Endothelial cell of umbilical vein (primary cell): ENCODE measurements at regions not wholly inside any gene's neighbourhood (a gene's known extent, or its start where the extent isn't known, plus 50 kb on each side); places are given as distances from the start of the nearest gene placed in this dataset.

Experiments used
- BruUV-seq: library from RNA; stranded (reverse); fragments of 400-500 nt; replicated peaks from 2 replicates; lab custom pipeline; 2021; lab: Mats Ljungman, UMichigan
- CTCF ChIA-PET: fragments of 300-600, 350-600 bp; sonication (Branson Sonifier 250); formaldehyde crosslinking; loops from one replicate; lab custom pipeline; 2021; ENCODE audit warnings: antibody characterized with exemption, inconsistent platforms; lab: Charles Lee
- POLR2A ChIA-PET: fragments of 300-600, 350-600 bp; sonication (Branson Sonifier 250); formaldehyde crosslinking; loops from one replicate; lab custom pipeline; 2021; ENCODE audit warnings: antibody characterized with exemption, inconsistent platforms; lab: Charles Lee
- DNase-seq: peaks from one replicate; pipeline ENCODE4 v3.0.0-alpha.2; 2011; ENCODE audit warnings: low read depth, low spot score
- FAIRE-seq: peaks from 2 replicates; lab custom pipeline; 2011; peaks lifted over from hg19 to GRCh38; lab: Jason Lieb, UNC
- H2AFZ ChIP-seq: 2 replicates; pipeline ENCODE4 v1.6.0; 2012; ENCODE audit warnings: low read depth, low read length, control low read depth, inconsistent platforms
- H3K27ac ChIP-seq: 2 replicates; pipeline ENCODE4 v1.5.1; 2011; ENCODE audit warnings: low read depth, mild to moderate bottlenecking, control low read depth, low read length, moderate library complexity; ENCODE audit not compliant: insufficient read depth
- H3K27me3 ChIP-seq, 2 experiments: 2 replicates each; pipeline versions ENCODE4 v1.6.0 to v1.6.1; 2011; ENCODE audit warnings: low read length in 2 of 2, mixed read lengths in 1 of 2; ENCODE audit not compliant: control insufficient read depth in 2 of 2, insufficient read depth in 2 of 2
- H3K36me3 ChIP-seq, 2 experiments: 2 replicates in 1 of 2; 3 replicates in 1 of 2; pipeline ENCODE4 v1.5.1; 2011; ENCODE audit warnings: low read length in 2 of 2, mild to moderate bottlenecking in 1 of 2, moderate library complexity in 1 of 2; ENCODE audit not compliant: control insufficient read depth in 2 of 2, insufficient read depth in 2 of 2; ENCODE audit errors: extremely low read depth in 1 of 2
- H3K4me1 ChIP-seq: 3 replicates; pipeline ENCODE4 v1.5.1; 2011; ENCODE audit warnings: mild to moderate bottlenecking, low read length; ENCODE audit not compliant: control insufficient read depth, insufficient read depth; ENCODE audit errors: extremely low read depth
- H3K4me2 ChIP-seq: 2 replicates; pipeline ENCODE4 v1.6.1; 2011; ENCODE audit warnings: low read length, control low read depth, mixed read lengths; ENCODE audit not compliant: insufficient read depth
- H3K4me3 ChIP-seq, 3 experiments: fragments of 200-600 bp in 1 of 3; sonication (generic), shearing (Covaris generic) in 1 of 3; replicated peaks in 1 of 3; 2 replicates each; pipeline ENCODE4 v1.5.1; 2011 to 2016; ENCODE audit warnings: control low read depth in 3 of 3, low read length in 3 of 3, mild to moderate bottlenecking in 2 of 3, inconsistent platforms in 1 of 3, low read depth in 1 of 3, moderate library complexity in 1 of 3; ENCODE audit not compliant: insufficient read depth in 1 of 3
- H3K79me2 ChIP-seq: 2 replicates; pipeline ENCODE4 v1.6.0; 2012; ENCODE audit warnings: low read length, inconsistent platforms; ENCODE audit not compliant: control insufficient read depth, insufficient read depth
- H3K9ac ChIP-seq: replicated peaks from 2 replicates; pipeline ENCODE3; 2011; ENCODE audit warnings: low read length, control low read depth; ENCODE audit not compliant: insufficient read depth; ENCODE audit errors: extremely low read depth
- H3K9me1 ChIP-seq: replicated peaks from 3 replicates; pipeline ENCODE4 v1.6.0; 2011; ENCODE audit warnings: mild to moderate bottlenecking, low read length; ENCODE audit not compliant: control insufficient read depth, insufficient read depth; ENCODE audit errors: extremely low read depth
- H3K9me3 ChIP-seq: replicated peaks from 2 replicates; pipeline ENCODE4 v1.5.1; 2012; ENCODE audit warnings: low read length, inconsistent platforms; ENCODE audit not compliant: control insufficient read depth, insufficient read depth
- H4K20me1 ChIP-seq: replicated peaks from 2 replicates; pipeline ENCODE3; 2011; ENCODE audit warnings: mild to moderate bottlenecking, low read length; ENCODE audit not compliant: control insufficient read depth, insufficient read depth; ENCODE audit errors: extremely low read depth
- EZH2 ChIP-seq: IDR thresholded peaks from 2 replicates; pipeline ENCODE4 v1.6.1; 2012; ENCODE audit warnings: borderline replicate concordance, low read depth, mild to moderate bottlenecking, moderate library complexity, low read length, inconsistent platforms; ENCODE audit not compliant: severe bottlenecking
- FOS ChIP-seq: IDR thresholded peaks from 2 replicates; pipeline ENCODE4 v1.6.1; 2011; ENCODE audit warnings: mild to moderate bottlenecking, low read length, moderate library complexity, borderline replicate concordance; ENCODE audit not compliant: insufficient read depth
- JUN ChIP-seq: IDR thresholded peaks from 2 replicates; pipeline ENCODE4 v1.6.1; 2011; ENCODE audit warnings: borderline replicate concordance, low read depth; ENCODE audit not compliant: insufficient read length, insufficient read depth
- POLR2A ChIP-seq: IDR thresholded peaks from 2 replicates; pipeline ENCODE4 v1.6.1; 2012; ENCODE audit warnings: low read depth, mild to moderate bottlenecking, control low read depth, low read length
- dilution Hi-C: fragments of 300-500 bp; cut with MboI; formaldehyde crosslinking; loops from one replicate; pipeline ENCODE4 v1.15.0; 2019; ENCODE audit warnings: low sequenced_read_pairs; ENCODE audit not compliant: extremely low pct_ligation_motif_present
- intact Hi-C: fragments of 100-400 bp; cut with micrococcal nuclease; formaldehyde crosslinking; loops from one replicate; pipeline ENCODE4 v1.10.0; 2022
- TF ChIP-seq, protein P1 (sequence below), 2 donors: IDR thresholded peaks; 1 replicate in 1 of 2; 2 replicates in 1 of 2; pipeline ENCODE4 v1.5.1; 2011; ENCODE audit warnings: low read length in 2 of 2, mild to moderate bottlenecking in 2 of 2, moderate library complexity in 2 of 2, control low read depth in 1 of 2, inconsistent platforms in 1 of 2, low read depth in 1 of 2; ENCODE audit not compliant: insufficient read depth in 1 of 2; ENCODE audit errors: extremely low read depth in 1 of 2

DNA sequence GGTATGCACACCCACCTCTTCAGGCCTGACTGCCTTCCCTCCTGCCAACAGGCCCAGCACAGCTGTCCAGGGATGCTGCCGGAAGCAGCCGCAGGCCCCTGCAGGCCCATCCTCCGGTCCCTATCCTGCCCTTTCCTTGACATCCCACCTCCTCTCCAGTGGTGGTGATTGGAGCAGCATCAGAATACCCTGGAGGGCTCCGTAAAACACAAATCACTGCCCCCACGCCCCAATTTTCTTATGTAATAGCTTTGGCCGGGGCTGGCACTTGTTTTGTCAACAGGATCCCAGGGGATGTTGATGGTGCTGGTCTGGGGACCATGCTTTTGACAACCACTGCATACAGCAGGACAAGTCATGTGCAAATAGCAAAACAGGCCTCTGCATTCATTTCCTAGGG, 274.5 kb downstream of the GADD45G start:
- H3K79me2 ChIP-seq: no peaks in the 10 kb centered on the region
- no peak overlapping the region for H3K4me3 ChIP-seq
- no peak for FAIRE-seq
- no peak overlapping the region for H3K4me2 ChIP-seq
- DNase-seq: no peak
- no peaks in the 10 kb centered on the region for H3K9me3 ChIP-seq
- H3K9ac ChIP-seq: no peak overlapping the region
- no TSS peak for BruUV-seq
- POLR2A ChIA-PET: no interaction called here
- H3K27me3 ChIP-seq: no peaks in the 10 kb centered on the region
- H3K27ac ChIP-seq: no peak overlapping the region
- CTCF ChIA-PET: no interaction called here
- H3K4me1 ChIP-seq: no peaks in the 10 kb centered on the region
- intact Hi-C loops (no loop called here), dilution Hi-C loops (no loop called here)
- TF ChIP-seq, protein P1, sequence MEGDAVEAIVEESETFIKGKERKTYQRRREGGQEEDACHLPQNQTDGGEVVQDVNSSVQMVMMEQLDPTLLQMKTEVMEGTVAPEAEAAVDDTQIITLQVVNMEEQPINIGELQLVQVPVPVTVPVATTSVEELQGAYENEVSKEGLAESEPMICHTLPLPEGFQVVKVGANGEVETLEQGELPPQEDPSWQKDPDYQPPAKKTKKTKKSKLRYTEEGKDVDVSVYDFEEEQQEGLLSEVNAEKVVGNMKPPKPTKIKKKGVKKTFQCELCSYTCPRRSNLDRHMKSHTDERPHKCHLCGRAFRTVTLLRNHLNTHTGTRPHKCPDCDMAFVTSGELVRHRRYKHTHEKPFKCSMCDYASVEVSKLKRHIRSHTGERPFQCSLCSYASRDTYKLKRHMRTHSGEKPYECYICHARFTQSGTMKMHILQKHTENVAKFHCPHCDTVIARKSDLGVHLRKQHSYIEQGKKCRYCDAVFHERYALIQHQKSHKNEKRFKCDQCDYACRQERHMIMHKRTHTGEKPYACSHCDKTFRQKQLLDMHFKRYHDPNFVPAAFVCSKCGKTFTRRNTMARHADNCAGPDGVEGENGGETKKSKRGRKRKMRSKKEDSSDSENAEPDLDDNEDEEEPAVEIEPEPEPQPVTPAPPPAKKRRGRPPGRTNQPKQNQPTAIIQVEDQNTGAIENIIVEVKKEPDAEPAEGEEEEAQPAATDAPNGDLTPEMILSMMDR (IDR thresholded peaks at IDR 0.05; ENCODE audit: extremely low read depth in 1 of 2, insufficient read depth in 1 of 2, low read depth in 1 of 2, low read length in 2 of 2): no peak
- H3K36me3 ChIP-seq: no peaks in the 10 kb centered on the region
- H4K20me1 ChIP-seq: no peaks in the 10 kb centered on the region
- no peak overlapping the region for H2AFZ ChIP-seq
- H3K9me1 ChIP-seq: no peaks in the 10 kb centered on the region

DNA sequence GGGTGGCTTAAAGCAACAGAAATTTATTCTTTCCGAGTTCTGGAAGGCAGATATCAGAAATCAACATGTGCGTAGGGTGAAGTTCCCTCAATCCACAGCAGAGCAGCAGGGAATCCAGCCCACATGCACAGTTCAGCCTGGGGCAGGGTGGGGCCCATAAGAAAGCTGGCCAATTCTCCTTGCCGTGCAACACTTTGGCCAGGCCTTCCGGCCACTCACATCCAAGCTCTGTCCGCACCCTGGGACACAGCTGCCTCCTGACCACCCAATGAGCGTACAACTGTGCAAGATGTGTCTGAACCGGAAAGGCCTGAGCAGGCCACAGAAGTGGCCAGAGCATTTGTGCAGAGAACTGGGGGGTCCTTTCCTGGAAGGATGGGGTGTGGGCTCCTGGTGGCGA, 274.9 kb downstream of the GADD45G start:
- Histone ChIP-seq H3K27me3 (no peaks in the 10 kb centered on the region), H3K9me1 (no peaks in the 10 kb centered on the region), H4K20me1 (no peaks in the 10 kb centered on the region), H3K27ac (no peak overlapping the region), H3K36me3 (no peaks in the 10 kb centered on the region), H3K4me1 (no peaks in the 10 kb centered on the region), H3K4me3 (no peak overlapping the region), H2AFZ (no peak overlapping the region), H3K9ac (no peak overlapping the region), H3K9me3 (no peaks in the 10 kb centered on the region), H3K79me2 (no peaks in the 10 kb centered on the region), H3K4me2 (no peak overlapping the region)
- TF ChIP-seq EZH2 (no peak), JUN (no peak), POLR2A (no peak), FOS (no peak)
- TF ChIP-seq, protein P1 (IDR thresholded peaks at IDR 0.05; ENCODE audit: extremely low read depth in 1 of 2, insufficient read depth in 1 of 2, low read depth in 1 of 2, low read length in 2 of 2): no peak
- no peak for DNase-seq
- BruUV-seq: no TSS peak
- ChIA-PET POLR2A (no interaction called here), CTCF (no interaction called here)
- intact Hi-C loops: no loop called here
- no peak for FAIRE-seq
- dilution Hi-C loops: no loop called here
